ENCODE measurements at regions not wholly inside any gene's neighbourhood (a gene's known extent, or its start where the extent isn't known, plus 50 kb on each side); places are given as distances from the start of the nearest gene placed in this dataset.

- Histone ChIP-seq H3K79me2 (replicated peaks; ENCODE audit: insufficient read depth, low read length) (no peaks in the 10 kb centered on the region), H3F3A (ENCODE audit: insufficient read depth, low read length, poor library complexity, severe bottlenecking) (no peaks in the 10 kb centered on the region), H2AFZ (ENCODE audit: low read depth, low read length) (no peak overlapping the region), H3K36me3 (ENCODE audit: insufficient read depth, low read length) (no peaks in the 10 kb centered on the region), H4K20me1 (ENCODE audit: insufficient read depth) (no peaks in the 10 kb centered on the region), H3K27ac (ENCODE audit: low read length) (no peak overlapping the region), H3K27me3 (ENCODE audit: insufficient read depth, low read depth, low read length) (no peaks in the 10 kb centered on the region), H3K9ac (ENCODE audit: low read length) (no peak overlapping the region), H3K4me2 (ENCODE audit: low read length) (no peak overlapping the region), H3K4me3 (ENCODE audit: low read length) (no peak overlapping the region), H3K9me2 (ENCODE audit: insufficient read depth, low read length) (no peaks in the 10 kb centered on the region), H3K9me3 (ENCODE audit: low read length) (no peaks in the 10 kb centered on the region)
- TF ChIP-seq MXI1 (conservative IDR thresholded peaks at IDR 0.05; ENCODE audit: poor library complexity, severe bottlenecking): no peak
- no peak for TF ChIP-seq RAD21 (conservative IDR thresholded peaks at IDR 0.05)
- no peak for TF ChIP-seq REST (IDR thresholded peaks at IDR 0.05; ENCODE audit: borderline replicate concordance)
- TF ChIP-seq SMC3 (conservative IDR thresholded peaks at IDR 0.05; ENCODE audit: poor library complexity): no peak
- no peak for TF ChIP-seq EZH2 (IDR thresholded peaks at IDR 0.05; ENCODE audit: borderline replicate concordance, insufficient read depth, low read length, poor library complexity, severe bottlenecking)
- no peak for TF ChIP-seq EP300 (conservative IDR thresholded peaks at IDR 0.05; ENCODE audit: poor library complexity, severe bottlenecking)
- TF ChIP-seq TAF1 (IDR thresholded peaks at IDR 0.05; ENCODE audit: low read depth): no peak
- no peak for TF ChIP-seq POLR2AphosphoS5 (IDR thresholded peaks at IDR 0.05)
- TF ChIP-seq CTCF (IDR thresholded peaks at IDR 0.05; ENCODE audit: poor library complexity, severe bottlenecking): no peak
Measured at GRCh38 chr5:171663311-171664085, 122.1 kb upstream of the SMIM23 start.

GRCh38 chr5:171664489-171664888 is 121.1 kb upstream of the SMIM23 start:
- H3K9me3 ChIP-seq (ENCODE audit: low read length): no peaks in the 10 kb centered on the region
- TF ChIP-seq EP300 (conservative IDR thresholded peaks at IDR 0.05; ENCODE audit: poor library complexity, severe bottlenecking) (no peak), CTCF (IDR thresholded peaks at IDR 0.05; ENCODE audit: poor library complexity, severe bottlenecking) (no peak), EZH2 (IDR thresholded peaks at IDR 0.05; ENCODE audit: borderline replicate concordance, insufficient read depth, low read length, poor library complexity, severe bottlenecking) (no peak), REST (IDR thresholded peaks at IDR 0.05; ENCODE audit: borderline replicate concordance) (no peak), SMC3 (conservative IDR thresholded peaks at IDR 0.05; ENCODE audit: poor library complexity) (no peak)
- no peak overlapping the region for H3K27ac ChIP-seq (ENCODE audit: low read length)
- no peak overlapping the region for H3K4me2 ChIP-seq (ENCODE audit: low read length)
- H3F3A ChIP-seq (ENCODE audit: insufficient read depth, low read length, poor library complexity, severe bottlenecking): no peaks in the 10 kb centered on the region
- H3K4me3 ChIP-seq (ENCODE audit: low read length): no peak overlapping the region
- H3K27me3 ChIP-seq (ENCODE audit: insufficient read depth, low read depth, low read length): no peaks in the 10 kb centered on the region
- no peaks in the 10 kb centered on the region for H3K79me2 ChIP-seq (replicated peaks; ENCODE audit: insufficient read depth, low read length)
- no peaks in the 10 kb centered on the region for H4K20me1 ChIP-seq (ENCODE audit: insufficient read depth)
- H2AFZ ChIP-seq (ENCODE audit: low read depth, low read length): no peak overlapping the region
- no peaks in the 10 kb centered on the region for H3K36me3 ChIP-seq (ENCODE audit: insufficient read depth, low read length)
- no peak overlapping the region for H3K9ac ChIP-seq (ENCODE audit: low read length)
- H3K9me2 ChIP-seq (ENCODE audit: insufficient read depth, low read length): no peaks in the 10 kb centered on the region

All from neural cell (in vitro differentiated cells).